HEK293T (cell line): ENCODE measurements at regions not wholly inside any gene's neighbourhood (a gene's known extent, or its start where the extent isn't known, plus 50 kb on each side); places are given as distances from the start of the nearest gene placed in this dataset.
"Not testable (repeated sequence)": the region's sequence is repeated elsewhere in the genome, so short reads cannot be mapped to it uniquely, and the experiment has no call there.

Experiments
- ARNT ChIP-seq: fragments of 450-650 bp; IDR thresholded peaks from 2 replicates; pipeline ENCODE4 v1.6.1; 2017; ENCODE audit warnings: mild to moderate bottlenecking
- BHLHE40 ChIP-seq: fragments of 450-650 bp; IDR thresholded peaks from 2 replicates; pipeline ENCODE4 v1.6.1; 2016; ENCODE audit warnings: mild to moderate bottlenecking, moderate library complexity, borderline replicate concordance
- ELF4 ChIP-seq: fragments of 450-650 bp; IDR thresholded peaks from 2 replicates; pipeline ENCODE4 v1.6.1; 2017; ENCODE audit warnings: antibody characterized with exemption
- FOXK2 ChIP-seq: fragments of 450-650 bp; IDR thresholded peaks from 2 replicates; pipeline ENCODE4 v1.6.1; 2016; ENCODE audit warnings: mild to moderate bottlenecking
- HDGF ChIP-seq: fragments of 450-650 bp; IDR thresholded peaks from 2 replicates; pipeline ENCODE4 v1.6.1; 2017; ENCODE audit warnings: antibody characterized with exemption, borderline replicate concordance
- SP1 ChIP-seq: fragments of 450-650 bp; IDR thresholded peaks from 2 replicates; pipeline ENCODE4 v1.6.1; 2017
- ZNF384 ChIP-seq: fragments of 450-650 bp; IDR thresholded peaks from 2 replicates; pipeline ENCODE4 v1.6.1; 2016
- TF ChIP-seq, protein P1 (sequence below): fragments of 450-650 bp; IDR thresholded peaks from 2 replicates; pipeline ENCODE4 v1.6.1; 2016

DNA sequence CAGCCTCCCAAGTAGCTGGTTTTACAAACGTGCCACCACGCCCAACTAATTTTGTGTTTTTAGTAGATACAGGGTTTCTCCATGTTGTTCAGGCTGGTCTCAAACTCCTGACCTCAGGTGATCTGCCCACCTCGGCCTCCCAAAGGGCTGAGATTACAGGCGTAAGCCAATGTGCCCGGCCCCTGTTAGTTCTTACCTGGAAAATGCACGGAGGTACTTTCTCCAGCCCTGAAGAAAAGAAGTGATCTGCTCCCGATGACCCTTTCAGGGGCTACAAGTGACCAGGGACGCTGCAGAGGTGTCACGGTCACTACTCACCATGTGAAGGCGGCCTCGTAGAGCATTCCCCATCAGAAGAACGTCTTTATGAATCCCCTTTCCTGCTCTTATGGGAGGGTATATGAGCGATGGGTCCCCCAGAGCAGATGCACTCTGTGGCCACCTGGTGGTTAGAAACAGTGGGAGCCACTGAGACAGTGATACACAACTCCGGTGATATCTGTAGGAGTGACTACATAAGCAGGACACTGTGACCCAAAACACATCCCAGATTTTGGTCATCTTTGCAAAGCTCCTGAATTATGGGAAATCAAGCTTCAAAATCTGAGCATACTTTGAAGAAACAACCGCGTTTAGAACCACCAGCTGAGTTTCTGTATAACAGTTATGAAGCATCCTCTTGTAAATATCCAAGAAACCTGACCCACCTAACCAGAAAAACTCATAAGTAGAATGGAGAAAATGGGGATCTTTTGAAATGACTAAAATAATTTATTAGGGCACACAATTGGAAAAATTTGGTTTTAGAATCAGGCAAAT is 102.7 kb upstream of the NBPF11 start:
- not testable (repeated sequence) for TF ChIP-seq FOXK2, SP1, BHLHE40, ELF4, ARNT, HDGF, ZNF384
- TF ChIP-seq, protein P1, sequence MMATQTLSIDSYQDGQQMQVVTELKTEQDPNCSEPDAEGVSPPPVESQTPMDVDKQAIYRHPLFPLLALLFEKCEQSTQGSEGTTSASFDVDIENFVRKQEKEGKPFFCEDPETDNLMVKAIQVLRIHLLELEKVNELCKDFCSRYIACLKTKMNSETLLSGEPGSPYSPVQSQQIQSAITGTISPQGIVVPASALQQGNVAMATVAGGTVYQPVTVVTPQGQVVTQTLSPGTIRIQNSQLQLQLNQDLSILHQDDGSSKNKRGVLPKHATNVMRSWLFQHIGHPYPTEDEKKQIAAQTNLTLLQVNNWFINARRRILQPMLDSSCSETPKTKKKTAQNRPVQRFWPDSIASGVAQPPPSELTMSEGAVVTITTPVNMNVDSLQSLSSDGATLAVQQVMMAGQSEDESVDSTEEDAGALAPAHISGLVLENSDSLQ = not testable (repeated sequence)
